ENCODE measurements at regions not wholly inside any gene's neighbourhood (a gene's known extent, or its start where the extent isn't known, plus 50 kb on each side); places are given as distances from the start of the nearest gene placed in this dataset.

DNA sequence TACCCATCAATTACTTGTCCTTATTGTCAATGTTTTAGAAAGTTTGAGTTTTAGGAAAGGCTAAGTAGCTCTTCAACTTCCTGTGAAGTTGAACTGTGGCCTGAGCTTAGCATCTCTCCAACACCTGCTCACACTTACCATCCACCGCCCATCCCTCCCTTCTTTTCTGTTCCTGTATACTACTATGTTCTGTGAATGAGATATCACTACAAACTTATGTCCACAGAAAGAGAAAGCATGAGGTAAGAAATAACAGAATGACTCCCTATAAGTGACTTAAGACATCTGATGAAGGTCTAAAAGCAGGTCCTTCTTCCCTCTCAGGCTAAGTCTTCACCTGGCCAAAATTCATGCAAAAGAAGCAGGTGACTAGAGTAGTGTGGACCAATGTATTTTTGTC is 246.3 kb upstream of the PREP start:
- DNase-seq (ENCODE audit: low spot score), result no peak

DNA sequence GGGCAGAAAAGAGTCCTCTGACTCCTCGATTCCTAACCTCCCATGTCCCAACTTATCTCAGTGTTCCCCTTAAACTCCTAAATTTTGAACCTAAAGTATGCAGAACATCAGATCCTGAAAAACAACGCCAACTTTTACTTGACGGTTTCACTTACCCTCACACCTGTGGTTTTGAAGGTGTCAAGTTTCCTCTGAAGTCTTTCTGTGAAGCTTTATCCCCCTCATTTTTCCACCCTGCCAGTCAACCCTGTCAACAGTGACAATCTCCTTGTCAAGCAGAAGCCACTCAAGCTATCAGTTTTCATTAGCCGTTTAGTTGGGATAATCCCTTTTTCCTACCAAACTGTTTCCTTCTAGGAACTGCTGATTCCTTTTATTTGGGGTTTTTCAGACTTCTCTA is 245.4 kb upstream of the PREP start:
- peak; percentile 69 for DNase-seq (ENCODE audit: low spot score)

DNA sequence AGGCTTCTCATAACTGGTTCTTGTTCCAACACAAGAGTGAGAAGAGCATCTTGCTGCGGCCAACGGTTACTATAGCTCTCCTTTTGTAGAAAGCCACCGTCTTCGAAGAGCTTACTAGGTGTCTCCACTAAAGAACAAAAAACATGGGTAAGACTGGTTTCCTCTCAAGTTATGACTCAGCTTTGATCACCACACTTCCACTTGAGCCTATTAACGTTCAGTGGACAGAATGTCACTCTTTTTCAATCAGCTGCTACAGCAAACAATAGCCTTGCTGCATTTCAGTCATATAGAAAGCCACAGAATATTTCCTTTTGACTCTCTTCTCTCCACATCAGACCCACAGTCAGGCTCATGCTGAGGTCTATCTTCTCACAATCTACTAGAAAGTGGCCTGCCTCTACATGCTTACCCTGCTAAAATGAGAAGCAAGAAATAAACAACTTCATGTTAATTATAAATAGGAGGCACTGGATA is 243.5 kb upstream of the PREP start:
- DNase-seq (ENCODE audit: low spot score), result peak; percentile 97

DNA sequence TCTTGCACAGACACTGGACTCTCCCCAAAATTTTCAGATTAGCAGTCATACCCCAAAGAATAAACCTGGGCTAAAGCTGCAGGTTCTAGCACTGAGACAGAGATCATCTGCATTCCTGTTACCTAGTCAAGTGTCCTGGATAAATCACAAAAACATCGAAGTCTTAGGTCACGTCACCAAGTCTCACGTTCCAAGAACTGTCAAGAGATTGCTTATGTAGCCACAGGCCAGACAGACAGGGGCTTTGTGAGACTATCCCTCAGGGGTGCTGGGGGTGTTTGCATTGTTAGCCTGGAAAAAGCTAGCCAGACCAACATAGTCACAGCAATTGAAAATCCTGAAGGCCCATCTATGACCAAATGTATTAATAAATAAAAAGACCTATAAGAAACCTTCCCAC is 243.1 kb upstream of the PREP start:
- DNase-seq (ENCODE audit: low spot score), result no peak

DNA sequence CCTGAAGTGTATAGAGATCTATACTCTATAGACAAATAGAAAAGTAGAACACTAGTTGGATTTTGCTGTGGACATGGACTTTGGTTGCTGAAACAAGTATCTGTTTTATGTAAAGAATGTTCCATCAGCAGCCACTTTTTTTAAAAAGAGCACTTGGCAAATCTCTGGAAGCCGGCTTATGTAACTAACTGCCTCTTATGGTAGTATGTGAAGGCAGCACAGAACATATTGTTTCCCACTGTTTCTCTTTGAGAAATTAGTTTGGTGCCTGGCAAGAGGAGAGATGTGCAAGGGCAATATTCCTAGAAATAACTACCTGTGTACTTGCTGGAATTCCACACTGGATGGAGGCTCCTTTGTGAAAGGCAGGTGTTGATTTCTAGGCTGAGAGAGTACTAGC is 242.3 kb upstream of the PREP start:
- DNase-seq (ENCODE audit: low spot score), result no peak

DNA sequence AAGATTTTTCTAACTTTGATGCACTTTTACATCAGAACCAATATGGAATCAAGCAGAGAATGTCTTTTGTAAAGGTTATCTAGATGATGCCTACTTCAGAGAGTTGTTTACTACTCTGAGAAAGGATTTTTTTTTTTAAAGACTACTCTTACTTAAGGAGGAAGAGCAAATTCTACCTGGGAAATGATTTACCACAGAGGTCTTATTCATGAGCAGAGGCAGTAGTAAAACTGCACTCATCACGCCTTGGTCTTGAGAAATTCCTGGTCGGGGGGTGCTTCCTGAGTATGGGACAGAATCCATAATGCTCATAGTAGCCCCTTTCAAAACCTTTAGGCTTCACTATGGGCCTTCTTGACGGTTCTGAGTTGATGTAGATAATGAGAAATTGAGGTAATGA is 241.8 kb upstream of the PREP start:
- no peak for DNase-seq (ENCODE audit: low spot score)

DNA sequence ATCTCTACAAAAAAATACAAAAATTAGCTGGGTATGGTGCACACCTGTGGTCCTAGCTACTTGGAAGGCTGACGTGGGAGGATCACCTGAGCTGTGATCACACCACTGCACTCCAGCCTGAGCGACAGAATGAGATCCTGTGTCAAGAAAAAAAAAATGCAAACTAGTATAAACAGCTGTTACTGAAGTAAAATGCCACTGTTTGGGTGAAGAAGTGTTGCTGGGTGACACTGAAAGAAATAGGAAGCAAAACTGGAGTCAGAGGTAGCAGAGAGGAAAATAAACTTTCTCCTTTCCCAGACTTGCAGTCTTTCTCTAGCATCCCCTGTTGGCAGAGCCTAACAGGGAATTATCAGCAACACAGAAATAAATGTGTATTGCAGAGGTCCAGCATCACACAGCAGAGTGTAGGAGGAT is 241.2 kb upstream of the PREP start:
- no peak for DNase-seq (ENCODE audit: low spot score)

DNA sequence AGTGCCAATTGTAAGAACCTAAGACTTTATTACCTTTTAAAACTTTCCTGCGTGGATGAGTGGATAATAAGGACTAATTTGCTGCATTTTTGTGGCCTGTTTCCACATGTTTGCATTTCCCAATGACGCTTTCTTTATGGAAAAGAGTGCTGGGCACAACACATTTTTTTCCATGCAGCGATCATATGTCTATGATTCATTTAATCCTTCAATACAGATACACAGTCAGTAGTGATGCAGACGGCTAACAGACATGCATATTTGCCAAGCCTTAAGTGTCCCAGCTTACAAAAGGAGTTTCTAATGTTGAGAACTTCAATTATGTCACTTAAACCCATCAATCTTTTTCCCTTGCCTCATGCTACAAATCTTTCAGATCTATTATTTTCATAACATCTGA is 239.8 kb upstream of the PREP start:
- DNase-seq (ENCODE audit: low spot score), result no peak

DNA sequence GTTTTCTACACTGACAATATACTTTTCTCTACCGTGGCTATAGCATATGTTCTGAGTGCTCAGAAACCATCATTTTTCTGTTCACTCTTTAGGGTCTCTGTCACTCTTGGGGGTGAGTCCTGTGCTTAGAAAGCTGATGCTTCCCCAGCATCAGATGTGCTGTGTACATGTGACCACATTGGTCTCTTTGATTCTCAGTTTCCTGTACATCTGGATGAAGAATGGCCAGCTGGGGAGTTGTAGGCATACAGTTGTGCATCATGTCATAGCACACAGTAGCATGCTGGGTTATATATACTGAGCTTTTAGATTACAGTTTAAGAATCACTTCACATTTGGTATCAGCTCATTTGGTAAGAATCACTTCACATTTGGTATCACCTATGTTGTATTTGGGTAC is 238.6 kb upstream of the PREP start:
- DNase-seq (ENCODE audit: low spot score), result no peak

DNA sequence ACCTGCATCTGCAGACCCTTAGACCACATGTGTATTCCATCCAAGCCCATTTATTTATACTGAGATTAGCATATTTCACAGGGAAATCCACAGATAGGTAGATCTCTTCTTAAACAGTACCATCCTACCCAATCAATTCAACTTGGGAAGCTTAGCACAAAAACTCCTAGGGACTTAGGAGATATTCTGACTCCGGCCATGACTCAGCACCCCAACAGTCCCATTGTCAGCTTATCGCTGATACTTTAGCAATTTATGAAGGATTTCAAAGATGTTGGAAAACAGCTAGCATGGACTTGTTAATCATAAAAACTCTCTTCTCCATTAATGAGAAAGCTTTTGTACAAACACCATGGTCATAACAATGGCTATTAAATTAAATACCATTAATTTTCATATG is 236.2 kb upstream of the PREP start:
- no peak for DNase-seq (ENCODE audit: low spot score)

DNA sequence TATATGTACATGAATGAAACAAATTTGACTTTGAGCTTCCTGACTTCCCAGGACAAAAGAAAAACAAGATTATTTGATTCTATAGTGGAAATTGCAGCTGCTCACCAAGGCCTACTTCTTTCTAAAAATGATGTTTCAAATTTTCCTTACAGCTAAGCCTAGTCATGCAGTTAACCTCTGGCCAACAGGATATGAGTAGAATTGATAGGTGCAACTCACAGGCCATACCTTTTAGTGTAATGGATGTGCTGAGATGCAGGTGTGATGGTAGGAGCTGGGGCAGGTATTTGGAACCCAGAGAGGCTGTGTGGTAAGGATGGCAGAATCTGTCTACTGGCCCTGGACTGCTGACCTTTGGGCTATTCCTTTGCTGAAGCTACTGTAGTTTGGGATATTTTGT is 230.9 kb upstream of the PREP start:
- no peak for DNase-seq (ENCODE audit: low spot score)

DNA sequence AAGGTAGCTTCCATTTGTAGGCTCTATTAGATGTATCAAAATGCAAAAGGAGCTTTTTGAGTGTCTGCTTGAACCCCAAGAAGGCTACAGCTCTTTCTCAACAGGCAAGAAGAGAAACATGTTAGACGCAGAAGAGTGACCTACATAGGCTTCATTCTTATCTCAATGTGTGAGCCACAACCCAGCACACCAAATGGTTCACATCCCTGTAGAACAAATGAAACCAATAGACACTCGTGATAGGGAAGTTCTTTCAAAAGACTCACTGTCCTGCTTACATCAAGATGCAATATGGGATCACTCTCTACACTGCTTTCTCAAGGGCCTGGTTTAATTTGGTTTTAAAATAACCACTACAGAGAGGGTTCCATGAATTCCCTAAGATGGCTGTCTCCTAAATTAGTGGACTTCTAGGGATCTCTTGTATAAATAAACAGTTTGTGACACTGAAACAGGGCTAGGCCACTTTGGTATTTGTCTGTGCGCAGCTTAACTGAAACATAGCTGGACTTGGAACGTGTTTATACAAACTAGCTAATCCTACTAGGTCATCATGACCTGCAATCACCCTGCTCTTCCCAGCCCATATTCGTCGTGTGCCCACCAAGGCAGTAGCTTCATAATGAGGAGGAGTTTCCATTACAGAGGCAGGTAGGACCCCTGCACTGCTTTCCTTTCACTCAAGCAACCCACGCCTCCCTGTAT is 225.4 kb upstream of the PREP start:
- DNase-seq (ENCODE audit: low spot score), result no peak

DNA sequence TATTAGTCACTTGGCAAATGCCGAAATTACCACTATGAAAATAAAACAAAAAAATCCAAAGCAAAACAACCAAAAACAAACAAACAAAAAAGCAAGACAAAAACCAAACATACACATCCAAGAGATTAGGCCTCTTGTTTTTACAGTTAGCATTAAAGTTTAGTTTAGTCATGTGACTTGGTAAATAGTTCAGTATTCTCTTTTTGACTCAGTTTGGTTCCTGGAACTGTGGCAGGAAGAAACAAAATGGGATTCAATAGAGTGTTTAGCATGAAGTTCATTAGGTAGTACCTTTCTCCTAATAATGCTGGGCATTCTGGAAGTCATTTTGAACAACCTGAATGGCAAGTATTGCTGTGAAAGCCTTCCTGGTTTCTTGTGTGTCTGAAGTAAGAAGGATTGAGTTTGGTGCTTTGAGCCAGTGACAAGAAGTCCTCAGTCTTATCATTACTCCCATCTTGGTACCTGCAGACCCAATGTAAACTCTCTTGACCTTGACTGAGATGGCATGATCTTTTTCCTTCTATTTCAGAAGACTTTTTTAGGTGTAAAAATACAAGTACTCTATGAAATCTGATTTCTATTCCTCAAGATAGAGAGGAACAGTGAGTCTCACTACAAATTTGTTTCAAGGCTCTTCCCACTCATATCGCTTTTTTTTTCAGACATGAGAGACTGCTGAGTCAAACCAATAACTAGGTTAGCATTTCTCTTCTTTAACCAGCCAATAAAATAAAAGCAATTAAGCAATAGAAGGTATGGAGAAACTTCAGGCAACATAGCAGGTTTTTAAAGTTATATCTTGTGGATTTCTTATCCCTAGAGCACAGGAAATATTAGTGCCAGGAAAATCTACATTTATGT is 223.6 kb upstream of the PREP start:
- DNase-seq (ENCODE audit: low spot score), result peak; percentile 59

DNA sequence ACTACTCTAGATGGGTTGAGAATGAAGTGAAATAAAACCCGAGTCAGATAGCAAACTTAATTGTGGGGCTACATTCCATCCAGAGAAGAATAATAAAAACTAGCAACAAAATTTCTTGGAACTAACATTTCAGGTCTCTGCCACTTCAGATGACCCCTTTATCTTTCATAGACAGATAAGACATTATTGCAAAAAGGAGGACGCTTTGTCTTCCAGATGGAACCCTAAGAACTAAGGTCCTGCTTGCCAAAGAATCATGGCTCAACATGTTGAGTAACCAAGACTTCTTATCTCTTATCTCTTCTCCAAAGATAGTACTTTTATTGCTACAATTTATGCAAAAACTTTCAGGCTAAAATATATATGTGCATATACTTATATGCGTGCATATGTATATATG is 221.1 kb upstream of the PREP start:
- DNase-seq (ENCODE audit: low spot score), result no peak

DNA sequence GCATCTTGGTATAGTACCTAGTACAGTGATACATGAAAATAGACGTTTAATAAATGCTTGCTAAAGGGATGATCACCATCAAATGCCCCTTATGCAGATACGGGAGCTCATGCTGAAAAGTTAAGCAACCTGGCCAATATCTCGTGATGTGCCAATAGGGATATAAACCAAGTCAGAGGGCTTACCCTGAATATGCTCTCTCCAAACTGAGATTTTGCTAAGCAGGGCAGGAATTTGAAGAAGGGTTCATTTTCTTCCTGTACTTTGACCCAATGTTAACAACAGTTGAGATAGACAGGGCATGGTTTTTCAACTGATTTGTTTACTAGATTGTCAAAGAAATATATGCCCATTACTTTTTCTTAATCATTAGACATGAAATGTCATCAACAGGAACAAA is 219.3 kb upstream of the PREP start:
- no peak for DNase-seq (ENCODE audit: low spot score)

DNA sequence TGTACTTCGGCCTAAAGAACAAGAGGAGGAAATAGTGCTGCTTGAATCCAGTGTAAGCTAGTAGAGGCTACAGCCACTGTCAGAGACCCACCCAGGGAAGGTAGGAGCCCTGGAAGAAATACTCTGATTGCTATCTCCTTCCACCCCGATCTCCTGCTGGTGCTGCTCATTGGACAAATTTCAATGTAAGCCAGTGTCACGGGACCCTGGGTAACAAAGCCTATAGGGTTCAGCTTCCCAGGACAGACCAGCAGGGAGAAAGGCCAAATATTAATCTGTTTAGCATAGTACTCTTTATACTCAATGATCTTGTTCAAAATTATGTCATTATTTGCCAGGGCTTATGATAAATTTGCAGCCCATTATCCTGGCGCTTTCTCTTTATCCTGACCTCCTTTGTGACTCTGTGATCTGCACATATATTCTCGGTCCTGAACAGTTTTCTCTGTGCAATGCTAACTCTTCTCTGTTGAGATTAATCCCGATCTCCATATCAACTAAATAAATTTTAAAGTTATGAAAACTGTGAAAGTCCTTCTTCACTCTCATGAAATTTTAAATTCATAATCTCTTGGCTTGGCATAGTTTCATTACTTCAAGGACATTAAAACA is 218.8 kb upstream of the PREP start:
- no peak for DNase-seq (ENCODE audit: low spot score)

DNA sequence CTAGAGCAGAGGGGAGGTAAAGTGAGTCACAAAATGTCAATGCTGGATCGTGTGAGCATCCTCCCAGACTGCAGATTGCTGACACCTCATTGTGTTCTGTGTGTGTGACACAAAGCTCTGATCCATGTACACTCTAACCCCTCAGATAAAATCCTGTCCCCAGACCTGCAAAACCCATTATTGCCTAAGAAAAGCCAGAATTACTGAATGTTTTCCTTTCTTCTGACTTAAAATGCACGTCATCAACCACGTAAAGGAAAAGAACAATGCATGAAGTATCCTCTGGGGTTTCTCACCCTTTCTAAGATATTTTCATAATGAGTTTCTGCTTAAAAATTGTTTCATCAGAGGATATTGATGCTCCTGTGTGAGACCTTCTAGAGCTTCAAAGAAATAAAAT is 218.0 kb upstream of the PREP start:
- peak; percentile 75 for DNase-seq (ENCODE audit: low spot score)

DNA sequence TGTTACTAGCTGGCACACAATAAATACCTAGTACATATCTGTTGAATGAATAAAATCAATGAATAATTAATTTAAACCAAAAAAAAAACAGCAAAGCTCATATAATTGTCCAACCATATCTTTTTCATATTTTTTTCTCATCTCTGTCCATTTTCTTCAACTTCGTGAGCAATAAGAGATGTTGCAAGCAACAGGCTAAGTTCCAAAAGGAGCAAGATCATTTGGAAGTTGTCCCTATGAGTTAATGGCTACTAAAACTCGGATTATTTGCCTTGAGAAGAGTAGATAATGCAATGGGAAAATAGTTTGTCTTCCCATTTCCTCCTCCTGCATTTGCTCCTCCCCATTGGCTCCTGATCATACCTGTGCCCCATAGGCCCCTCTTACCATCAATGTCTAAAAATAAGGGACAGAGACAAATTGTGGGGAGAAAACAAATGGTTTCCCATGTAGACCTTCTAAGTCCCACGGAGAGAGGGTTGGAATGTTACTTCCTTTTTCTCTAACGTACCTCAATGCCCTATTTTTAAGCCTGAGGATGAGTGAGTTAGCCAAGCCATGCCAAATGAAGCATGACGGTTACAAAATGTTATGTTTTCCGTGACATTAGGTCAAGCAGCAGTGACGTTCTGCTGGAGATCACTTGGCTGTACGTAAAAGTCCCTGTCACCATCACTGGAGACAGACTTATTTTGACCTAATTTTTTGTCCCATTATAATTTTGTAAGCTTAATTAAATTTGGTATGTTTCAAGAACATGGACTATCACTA is 217.3 kb upstream of the PREP start:
- DNase-seq (ENCODE audit: low spot score), result no peak

DNA sequence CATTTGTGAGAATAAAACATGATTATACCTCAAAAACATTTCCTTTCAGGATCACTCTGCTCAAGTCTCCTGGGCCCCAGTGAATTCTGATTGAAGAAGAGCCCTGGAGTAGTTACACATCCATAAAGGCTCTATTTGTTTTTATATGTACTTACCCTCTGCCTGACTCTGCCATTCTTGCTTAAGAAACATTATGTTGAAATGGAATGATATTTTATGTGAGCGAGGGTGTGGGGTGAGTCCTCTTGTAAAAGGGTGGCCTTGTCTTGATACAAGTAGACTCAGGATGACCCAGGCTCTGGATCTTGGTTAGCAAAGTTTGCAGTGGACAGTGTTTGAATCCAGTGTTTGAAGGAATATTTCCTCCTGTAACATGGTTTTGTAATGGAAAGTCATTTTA is 215.4 kb upstream of the PREP start:
- no peak for DNase-seq (ENCODE audit: low spot score)

DNA sequence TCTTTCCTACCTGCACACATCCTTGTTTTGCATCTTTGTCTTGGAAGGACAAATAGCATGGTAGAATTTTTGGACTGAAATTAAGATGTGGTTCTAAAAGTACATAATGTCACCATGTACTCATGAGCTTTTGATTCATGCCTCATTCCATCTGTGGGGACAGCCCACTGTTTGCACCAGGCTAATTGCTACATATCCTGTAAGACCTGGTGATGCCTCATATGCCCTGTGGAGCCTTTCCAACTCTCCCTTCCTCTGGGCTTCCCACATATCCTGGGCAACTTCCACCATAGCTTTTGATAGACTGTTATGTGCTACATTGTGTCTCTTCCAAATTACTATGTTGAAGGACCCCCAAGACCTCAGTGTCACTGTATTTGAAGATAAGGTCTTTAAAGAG is 213.6 kb upstream of the PREP start:
- DNase-seq (ENCODE audit: low spot score), result no peak

DNA sequence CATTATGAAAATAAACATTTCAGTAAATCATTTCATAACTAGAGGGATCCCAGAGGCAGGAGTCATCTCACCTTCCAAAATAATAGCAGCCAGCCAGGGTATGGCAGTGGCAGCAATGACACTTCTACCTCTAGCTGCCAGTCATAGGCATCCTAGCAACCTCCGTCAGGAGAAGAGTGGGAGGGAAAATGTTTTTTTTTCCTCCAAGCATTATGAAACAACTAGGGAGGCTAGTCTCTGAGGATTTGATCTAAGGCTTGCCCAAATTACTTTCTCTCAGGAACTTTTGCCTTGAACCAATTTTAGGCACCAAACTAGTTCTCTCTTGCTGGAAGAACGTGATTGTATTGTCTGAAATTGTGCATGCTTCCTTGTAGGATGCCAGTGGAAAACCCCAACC is 208.7 kb upstream of the PREP start:
- DNase-seq (ENCODE audit: low spot score), result no peak

DNA sequence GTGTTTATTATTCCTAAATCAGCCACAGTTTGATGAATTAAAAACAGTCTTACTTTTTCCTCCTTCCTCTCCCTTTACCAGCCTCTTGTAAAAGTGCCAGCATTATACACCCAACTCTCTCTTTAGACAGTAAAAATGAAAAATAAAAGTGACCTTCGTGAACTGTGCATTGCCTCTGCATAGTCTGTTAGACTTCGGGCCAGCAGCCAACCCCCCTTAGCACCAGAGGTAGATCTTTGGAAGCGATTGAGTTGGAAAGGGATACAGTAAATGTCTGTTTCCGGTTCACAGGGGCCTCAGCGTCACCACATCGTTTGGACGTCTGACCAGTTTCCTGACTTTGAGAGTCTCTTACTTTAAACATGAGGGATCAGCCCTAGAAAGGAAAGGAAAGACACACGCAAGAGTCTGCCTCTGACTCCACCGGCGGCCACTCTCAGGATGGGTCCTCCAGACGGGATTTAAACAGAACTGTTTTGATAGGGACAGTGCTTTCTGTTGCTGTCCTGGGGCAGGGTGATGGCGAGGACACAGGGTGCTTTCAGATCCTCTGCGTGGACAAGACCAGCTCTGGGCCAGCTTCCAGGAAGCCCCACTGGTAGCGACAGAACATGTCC is 206.6 kb upstream of the PREP start:
- no peak for DNase-seq (ENCODE audit: low spot score)
